K562 (cell line): ENCODE measurements at regions not wholly inside any gene's neighbourhood (a gene's known extent, or its start where the extent isn't known, plus 50 kb on each side); places are given as distances from the start of the nearest gene placed in this dataset.

Experiments
- ATAC-seq: fragments of 200-7000 bp; cut with Tn5 transposase; 3 replicates; pipeline ENCODE4 v1.9.1; 2020; ENCODE audit warnings: moderate library complexity
- BruUV-seq: library from RNA; stranded (reverse); fragments of 400-500 nt; replicated peaks from 2 replicates; lab custom pipeline; 2021; lab: Mats Ljungman, UMichigan
- CTCF ChIA-PET: fragments of 300-600 bp; formaldehyde crosslinking; extraction: SDS; loops from one replicate; lab custom pipeline; 2021; ENCODE audit warnings: low intra/inter-chr PET ratio; lab: Yijun Ruan, JAX
- POLR2A ChIA-PET: fragments of 300-600, 350-650 bp; sonication (Branson Sonifier 250); formaldehyde crosslinking; extraction: SDS; loops from one replicate; lab custom pipeline; 2021; ENCODE audit warnings: antibody characterized with exemption, inconsistent platforms; lab: Yijun Ruan, JAX
- DNase-seq, 4 experiments: peaks; one replicate each; pipeline versions ENCODE4 v3.0.0 to v3.0.0-alpha.2; 2011 to 2018; ENCODE audit warnings: low spot score in 3 of 4, mixed read lengths in 3 of 4; ENCODE audit errors: extremely low read depth in 1 of 4
- FAIRE-seq: peaks from 2 replicates; lab custom pipeline; 2011; peaks lifted over from hg19 to GRCh38; lab: Jason Lieb, UNC
- H2AFZ ChIP-seq: 2 replicates; pipeline ENCODE4 v1.6.0; 2011; ENCODE audit warnings: low read depth, low read length, control low read depth, inconsistent platforms
- H3K27ac ChIP-seq: fragments of 200-600 bp; 3 replicates; pipeline ENCODE4 v1.8.0; 2011; ENCODE audit warnings: low read depth, mild to moderate bottlenecking, control low read depth, inconsistent platforms, low read length, moderate library complexity, mixed read lengths; ENCODE audit errors: extremely low read depth
- H3K27me3 ChIP-seq, 2 experiments: fragments of 300-600 bp in 1 of 2; 2 replicates in 1 of 2; 3 replicates in 1 of 2; pipeline versions ENCODE4 v1.6.0 to v1.8.0; 2011; ENCODE audit warnings: inconsistent platforms in 2 of 2, low read length in 2 of 2, mild to moderate bottlenecking in 1 of 2, mixed read lengths in 1 of 2, moderate library complexity in 1 of 2; ENCODE audit not compliant: control insufficient read depth in 2 of 2, insufficient read depth in 2 of 2
- H3K36me3 ChIP-seq: fragments of 300-600 bp; 3 replicates; pipeline ENCODE4 v1.8.0; 2011; ENCODE audit warnings: mild to moderate bottlenecking, low read length, inconsistent platforms; ENCODE audit not compliant: control insufficient read depth, insufficient read depth
- H3K4me1 ChIP-seq, 2 experiments: fragments of 200-600 bp in 1 of 2; replicated peaks in 1 of 2; 2 replicates in 1 of 2; 3 replicates in 1 of 2; pipeline versions ENCODE4 v1.5.1 to v1.8.0; 2011; ENCODE audit warnings: inconsistent platforms in 2 of 2, low read length in 2 of 2, mild to moderate bottlenecking in 1 of 2, mixed read lengths in 1 of 2, moderate library complexity in 1 of 2; ENCODE audit not compliant: control insufficient read depth in 2 of 2, insufficient read depth in 2 of 2
- H3K4me2 ChIP-seq: 2 replicates; pipeline ENCODE4 v1.6.1; 2011; ENCODE audit warnings: low read length, control low read depth, inconsistent platforms, mixed read lengths; ENCODE audit not compliant: insufficient read depth
- H3K4me3 ChIP-seq: fragments of 200-600 bp; sonication (generic), shearing (Covaris generic); 2 replicates; pipeline ENCODE4 v1.5.1; 2016; ENCODE audit warnings: control low read depth, inconsistent platforms
- H3K79me2 ChIP-seq: fragments of 200-600 bp; 3 replicates; pipeline ENCODE4 v1.8.0; 2011; ENCODE audit warnings: low read length, inconsistent platforms; ENCODE audit not compliant: control insufficient read depth, insufficient read depth
- H3K9ac ChIP-seq, 2 experiments: 2 replicates each; pipeline versions ENCODE4 v1.6.0 to v1.6.1; 2011; ENCODE audit warnings: low read depth in 2 of 2, low read length in 2 of 2, control low read depth in 1 of 2, inconsistent platforms in 1 of 2, mild to moderate bottlenecking in 1 of 2, mixed read lengths in 1 of 2; ENCODE audit not compliant: insufficient read depth in 1 of 2
- H3K9me1 ChIP-seq: one replicate; pipeline ENCODE4 v1.6.0; 2011; ENCODE audit warnings: inconsistent platforms, mild to moderate bottlenecking, low read length, moderate library complexity; ENCODE audit not compliant: control insufficient read depth, insufficient read depth
- H3K9me3 ChIP-seq: replicated peaks from 2 replicates; pipeline ENCODE4 v1.5.1; 2011; ENCODE audit warnings: low read depth, low read length, inconsistent platforms; ENCODE audit not compliant: control insufficient read depth, insufficient read depth
- H4K20me1 ChIP-seq: replicated peaks from 2 replicates; pipeline ENCODE4 v1.6.1; 2011; ENCODE audit warnings: low read length, inconsistent platforms, mixed read lengths; ENCODE audit not compliant: control insufficient read depth, insufficient read depth
- AFF4 ChIP-seq: sonication (generic); formaldehyde crosslinking; IDR thresholded peaks from 2 replicates; pipeline ENCODE4 v1.8.0; 2023; ENCODE audit warnings: mild to moderate bottlenecking, missing genetic modification reagents
- CREBBP ChIP-seq: IDR thresholded peaks from one replicate; pipeline ENCODE4 v1.6.1; 2012; ENCODE audit warnings: low read depth, mild to moderate bottlenecking, control low read depth, inconsistent platforms, low read length
- FOXM1 ChIP-seq, 2 experiments: fragments of 450-650 bp in 1 of 2; sonication (generic) in 1 of 2; formaldehyde crosslinking in 1 of 2; IDR thresholded peaks; 2 replicates each; pipeline versions ENCODE4 v1.6.1 to v1.9.0; 2017 to 2022; ENCODE audit warnings: low read depth in 2 of 2, mild to moderate bottlenecking in 2 of 2, missing genetic modification reagents in 1 of 2, moderate library complexity in 1 of 2
- HCFC1 ChIP-seq: IDR thresholded peaks from 2 replicates; pipeline ENCODE4 v1.6.1; 2012; ENCODE audit warnings: low read depth, low read length, improper control_type of control experiment
- IFI16 ChIP-seq: fragments of 250-450 bp; sonication (Bioruptor Pico); IDR thresholded peaks from 2 replicates; pipeline ENCODE4 v2.1.2; 2022; ENCODE audit warnings: mild to moderate bottlenecking, inconsistent platforms
- MTA1 ChIP-seq: fragments of 450-650 bp; IDR thresholded peaks from 2 replicates; pipeline ENCODE4 v1.6.1; 2017; ENCODE audit warnings: borderline replicate concordance
- MYC ChIP-seq, 2 experiments: fragments of 250-450 bp in 1 of 2; sonication (Bioruptor Pico) in 1 of 2; IDR thresholded peaks; 2 replicates each; pipeline versions ENCODE4 v1.5.1 to v1.6.1; 2012 to 2021; ENCODE audit warnings: low read depth in 2 of 2, borderline replicate concordance in 1 of 2, improper control_type of control experiment in 1 of 2, low read length in 1 of 2, mild to moderate bottlenecking in 1 of 2, moderate library complexity in 1 of 2
- NFATC3 ChIP-seq: fragments of 450-650 bp; IDR thresholded peaks from 2 replicates; pipeline ENCODE4 v1.6.1; 2017; ENCODE audit warnings: mild to moderate bottlenecking
- NFYB ChIP-seq: IDR thresholded peaks from 2 replicates; pipeline ENCODE4 v1.6.1; 2011; ENCODE audit warnings: mild to moderate bottlenecking, moderate library complexity; ENCODE audit not compliant: insufficient read length; ENCODE audit errors: extremely low read depth
- NR2F6 ChIP-seq: fragments of 450-650 bp; formaldehyde crosslinking; IDR thresholded peaks from 2 replicates; pipeline ENCODE4 v1.4.0; 2020; ENCODE audit warnings: mild to moderate bottlenecking
- PCBP1 ChIP-seq: fragments of 200-400 bp; formaldehyde crosslinking; IDR thresholded peaks from 2 replicates; pipeline ENCODE4 v1.6.1; 2018; ENCODE audit warnings: mild to moderate bottlenecking, low read depth, low read length; ENCODE audit not compliant: poor library complexity, severe bottlenecking
- SMAD3 ChIP-seq: fragments of 450-650 bp; formaldehyde crosslinking; conservative IDR thresholded peaks from 2 replicates; pipeline ENCODE4 v1.4.0; 2020; ENCODE audit warnings: mild to moderate bottlenecking
- TAF1 ChIP-seq: IDR thresholded peaks from 2 replicates; pipeline ENCODE4 v1.6.1; 2011; ENCODE audit warnings: mild to moderate bottlenecking, low read length, moderate library complexity; ENCODE audit not compliant: insufficient read depth, control insufficient read depth, severe bottlenecking; ENCODE audit errors: extremely low read depth
- TAF15 ChIP-seq: fragments of 200-400 bp; formaldehyde crosslinking; IDR thresholded peaks from 2 replicates; pipeline ENCODE4 v1.6.1; 2017; ENCODE audit warnings: mild to moderate bottlenecking, low read depth, low read length, moderate library complexity
- ZBTB8A ChIP-seq: fragments of 450-650 bp; IDR thresholded peaks from 2 replicates; pipeline ENCODE4 v1.6.1; 2018; ENCODE audit warnings: mild to moderate bottlenecking, moderate library complexity; ENCODE audit not compliant: partially characterized antibody
- ZNF324 ChIP-seq: fragments of 250-450 bp; sonication (Bioruptor Pico); IDR thresholded peaks from 2 replicates; pipeline ENCODE4 v1.4.0; 2020; ENCODE audit warnings: mild to moderate bottlenecking
- ZNF561 ChIP-seq: fragments of 450-650 bp; formaldehyde crosslinking; conservative IDR thresholded peaks from 2 replicates; pipeline ENCODE4 v1.4.0; 2020; ENCODE audit warnings: mild to moderate bottlenecking, moderate library complexity
- WGBS: fragments of 100-300 bp; shearing (Covaris generic); methylation state at CpG from one replicate; pipeline ENCODE4 v1.1.6; 2016; ENCODE audit warnings: low coverage, mixed read lengths; ENCODE audit not compliant: insufficient coverage; ENCODE audit errors: missing lambda C conversion rate; 5-methylcytosine and 5-hydroxymethylcytosine counted together
- in situ Hi-C: fragments of 300-500 bp; cut with MboI; formaldehyde crosslinking; loops from 4 replicates; pipeline ENCODE4 v1.15.0; 2018; ENCODE audit warnings: inconsistent platforms, mixed read lengths
- intact Hi-C: fragments of 100-400 bp; cut with micrococcal nuclease; formaldehyde crosslinking; loops from 2 replicates; pipeline ENCODE4 v1.14.2; 2022
- TF ChIP-seq, protein P1 (sequence below): fragments of 250-450 bp; sonication (Bioruptor Pico); IDR thresholded peaks from 2 replicates; pipeline ENCODE4 v1.9.0; 2021; ENCODE audit warnings: mild to moderate bottlenecking

GRCh38 chr2:16546128-16546754 lies 119.4 kb downstream of the CYRIA start (continued):
- TF ChIP-seq CREBBP (no peak), NFYB (no peak), SMAD3 (no peak), ZNF561 (no peak), PCBP1 (no peak), FOXM1 (IDR thresholded peaks at IDR 0.05; ENCODE audit: low read depth) (no peak), FOXM1 (CRISPR knock-in tag; IDR thresholded peaks at IDR 0.05; ENCODE audit: low read depth) (no peak), HCFC1 (no peak)
- TF ChIP-seq, protein P1, sequence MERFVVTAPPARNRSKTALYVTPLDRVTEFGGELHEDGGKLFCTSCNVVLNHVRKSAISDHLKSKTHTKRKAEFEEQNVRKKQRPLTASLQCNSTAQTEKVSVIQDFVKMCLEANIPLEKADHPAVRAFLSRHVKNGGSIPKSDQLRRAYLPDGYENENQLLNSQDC (CRISPR knock-in tag) = no peak

DNA sequence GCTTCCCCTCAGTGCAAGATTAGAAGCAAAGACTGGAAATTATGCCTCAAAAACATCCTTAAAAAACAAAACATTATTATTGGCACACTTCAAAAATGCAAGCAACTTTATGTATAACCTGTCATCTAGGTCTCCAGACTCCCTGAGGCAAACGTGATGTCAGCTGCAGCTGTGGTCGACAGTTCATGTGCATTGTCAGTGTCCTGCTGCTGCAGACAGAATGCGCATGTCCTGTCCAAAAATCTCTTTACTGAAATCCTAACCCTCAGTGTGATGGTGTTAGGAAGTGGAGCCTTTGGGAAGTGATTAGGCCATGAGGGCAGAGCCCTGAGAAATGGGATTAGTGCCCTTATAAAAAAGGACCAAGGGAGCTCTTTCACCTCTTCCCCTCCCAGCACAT lies 126.9 kb downstream of the CYRIA start:
- no peak overlapping the region for H3K9ac ChIP-seq
- intact Hi-C loops = no loop called here
- no TSS peak for BruUV-seq
- no peak overlapping the region for H3K27ac ChIP-seq
- WGBS = 2% methylated on average over 3 of the region's 3 CpGs
- H3K27me3 ChIP-seq = no peaks in the 10 kb centered on the region
- no peaks in the 10 kb centered on the region for H3K79me2 ChIP-seq
- no peak for FAIRE-seq
- no peaks in the 10 kb centered on the region for H3K36me3 ChIP-seq
- H3K4me1 ChIP-seq = no peaks in the 10 kb centered on the region
- H3K9me3 ChIP-seq = no peaks in the 10 kb centered on the region
- no peaks in the 10 kb centered on the region for H3K9me1 ChIP-seq
- no peak overlapping the region for H3K4me3 ChIP-seq
- ChIA-PET POLR2A (interaction anchor here (0.6 kb wide), 1 partner anchor 296 kb away, joined by 3 read pairs; no protein-coding TSS in a partner anchor), CTCF (no interaction called here)
- no peak for DNase-seq
- in situ Hi-C loops = no loop called here
- H3K4me2 ChIP-seq = no peak overlapping the region
- H4K20me1 ChIP-seq = no peaks in the 10 kb centered on the region
- ATAC-seq = no peak
- no peak overlapping the region for H2AFZ ChIP-seq
- no peak for TF ChIP-seq TAF1
- no peak for TF ChIP-seq NR2F6
- TF ChIP-seq TAF15 = no peak
- no peak for TF ChIP-seq NFATC3
- TF ChIP-seq ZNF324 (CRISPR knock-in tag) = no peak
- TF ChIP-seq IFI16 = no peak
- no peak for TF ChIP-seq AFF4 (CRISPR knock-in tag)
- TF ChIP-seq ZBTB8A = no peak
- no peak for TF ChIP-seq MYC (IDR thresholded peaks at IDR 0.05; ENCODE audit: low read depth, low read length)
- TF ChIP-seq MYC (CRISPR knock-in tag; IDR thresholded peaks at IDR 0.05; ENCODE audit: borderline replicate concordance, low read depth) = no peak
- no peak for TF ChIP-seq MTA1
